ENCODE measurements at regions not wholly inside any gene's neighbourhood (a gene's known extent, or its start where the extent isn't known, plus 50 kb on each side); places are given as distances from the start of the nearest gene placed in this dataset.

GRCh38 chr2:173589604-173590275 lies 235.1 kb downstream of the CDCA7 start:
- intact Hi-C loops (cut with micrococcal nuclease; ENCODE audit: unreplicated experiment), result loop anchor here (5.0 kb wide), 1 partner anchor 68 kb away; no protein-coding TSS in a partner anchor
- peaks cover 40% of the 10 kb centered on the region for H3K4me1 Mint-ChIP-seq (ENCODE audit: low read depth, unreplicated experiment)
- H3K27ac Mint-ChIP-seq (ENCODE audit: unreplicated experiment), result peak overlapping the region; percentile 71
- peak; percentile 29 for DNase-seq
- no peaks in the 10 kb centered on the region for H3K27me3 Mint-ChIP-seq (ENCODE audit: unreplicated experiment)
- CTCF ChIA-PET, result interaction anchor here (1.1 to 1.6 kb wide), 4 partner anchors 22 to 160 kb away, joined by 3 to 4 read pairs (median 4); no protein-coding TSS in a partner anchor
- BruUV-seq (replicated peaks), result no TSS peak
- H3K4me3 Mint-ChIP-seq (ENCODE audit: low read depth, unreplicated experiment), result peak overlapping the region; percentile 33
- peaks cover 11% of the 10 kb centered on the region for H3K9me3 Mint-ChIP-seq (ENCODE audit: low read depth, unreplicated experiment)
- TF ChIP-seq, protein P1, sequence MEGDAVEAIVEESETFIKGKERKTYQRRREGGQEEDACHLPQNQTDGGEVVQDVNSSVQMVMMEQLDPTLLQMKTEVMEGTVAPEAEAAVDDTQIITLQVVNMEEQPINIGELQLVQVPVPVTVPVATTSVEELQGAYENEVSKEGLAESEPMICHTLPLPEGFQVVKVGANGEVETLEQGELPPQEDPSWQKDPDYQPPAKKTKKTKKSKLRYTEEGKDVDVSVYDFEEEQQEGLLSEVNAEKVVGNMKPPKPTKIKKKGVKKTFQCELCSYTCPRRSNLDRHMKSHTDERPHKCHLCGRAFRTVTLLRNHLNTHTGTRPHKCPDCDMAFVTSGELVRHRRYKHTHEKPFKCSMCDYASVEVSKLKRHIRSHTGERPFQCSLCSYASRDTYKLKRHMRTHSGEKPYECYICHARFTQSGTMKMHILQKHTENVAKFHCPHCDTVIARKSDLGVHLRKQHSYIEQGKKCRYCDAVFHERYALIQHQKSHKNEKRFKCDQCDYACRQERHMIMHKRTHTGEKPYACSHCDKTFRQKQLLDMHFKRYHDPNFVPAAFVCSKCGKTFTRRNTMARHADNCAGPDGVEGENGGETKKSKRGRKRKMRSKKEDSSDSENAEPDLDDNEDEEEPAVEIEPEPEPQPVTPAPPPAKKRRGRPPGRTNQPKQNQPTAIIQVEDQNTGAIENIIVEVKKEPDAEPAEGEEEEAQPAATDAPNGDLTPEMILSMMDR (IDR thresholded peaks at IDR 0.05; ENCODE audit: unreplicated experiment), result no peak
- H3K36me3 Mint-ChIP-seq (ENCODE audit: insufficient read depth, unreplicated experiment), result peaks cover 12% of the 10 kb centered on the region

DNA sequence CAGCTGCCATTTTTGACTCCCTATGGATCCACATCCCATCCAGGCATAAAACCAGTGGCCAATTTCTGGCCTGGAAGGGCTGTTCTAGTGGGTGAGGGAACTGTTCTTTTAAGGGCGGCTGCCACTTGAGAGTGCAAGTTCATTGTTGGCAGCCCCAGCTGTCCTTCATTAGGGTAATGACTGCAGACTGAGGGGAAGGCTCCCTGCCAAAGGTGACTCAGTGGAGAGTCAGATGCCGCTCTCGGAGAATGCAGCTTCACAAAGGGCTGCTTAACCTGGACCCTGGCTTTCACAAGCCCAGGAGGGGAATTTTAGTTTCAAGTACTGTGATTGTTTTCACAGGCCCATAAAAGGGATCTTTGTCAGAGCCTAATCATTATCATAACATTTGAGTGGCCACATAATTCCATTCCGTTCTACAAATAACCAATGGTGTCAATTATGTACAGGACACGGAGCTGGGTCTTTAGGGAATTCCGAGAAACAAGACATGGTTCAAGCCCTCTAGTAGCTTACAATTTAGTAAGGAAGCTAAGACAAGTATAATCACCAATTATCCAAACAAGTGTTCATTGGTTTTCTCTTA lies 235.7 kb downstream of the CDCA7 start:
- H3K9me3 Mint-ChIP-seq (ENCODE audit: low read depth, unreplicated experiment), result peaks cover 11% of the 10 kb centered on the region

DNA sequence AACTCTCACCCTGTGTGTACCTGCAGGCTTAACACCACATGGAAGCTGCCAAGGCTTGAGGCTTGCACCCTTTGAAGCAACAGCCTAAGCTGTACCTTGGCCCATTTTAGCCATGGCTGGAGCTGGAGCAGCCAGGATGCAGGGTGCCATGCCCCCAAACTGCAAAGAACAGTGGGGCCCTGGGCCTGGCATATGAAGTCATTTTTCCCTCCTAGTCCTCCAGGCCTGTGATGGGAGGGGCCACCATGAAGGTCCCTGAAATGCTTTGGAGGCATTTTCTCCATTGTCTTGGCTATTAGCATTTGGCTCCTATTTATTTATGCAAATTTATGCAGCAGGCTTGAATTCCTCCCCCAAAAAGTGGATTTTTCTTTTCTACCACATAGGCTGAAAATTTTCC lies 238.4 kb downstream of the CDCA7 start:
- intact Hi-C loops (cut with micrococcal nuclease; ENCODE audit: unreplicated experiment), result no loop called here
- BruUV-seq (replicated peaks), result no TSS peak
- H3K4me1 Mint-ChIP-seq (ENCODE audit: low read depth, unreplicated experiment), result peaks cover 25% of the 10 kb centered on the region
- DNase-seq, result no peak
- no peak overlapping the region for H3K27ac Mint-ChIP-seq (ENCODE audit: unreplicated experiment)
- TF ChIP-seq, protein P1 (IDR thresholded peaks at IDR 0.05; ENCODE audit: unreplicated experiment), result no peak
- H3K36me3 Mint-ChIP-seq (ENCODE audit: insufficient read depth, unreplicated experiment), result peaks cover 12% of the 10 kb centered on the region
- no peaks in the 10 kb centered on the region for H3K27me3 Mint-ChIP-seq (ENCODE audit: unreplicated experiment)
- CTCF ChIA-PET, result no interaction called here
- no peak overlapping the region for H3K4me3 Mint-ChIP-seq (ENCODE audit: low read depth, unreplicated experiment)
- H3K9me3 Mint-ChIP-seq (ENCODE audit: low read depth, unreplicated experiment), result peaks cover 11% of the 10 kb centered on the region

More for the DNA sequence above, 235.7 kb downstream of the CDCA7 start:
- TF ChIP-seq, protein P1 (IDR thresholded peaks at IDR 0.05; ENCODE audit: unreplicated experiment), result no peak
- intact Hi-C loops (cut with micrococcal nuclease; ENCODE audit: unreplicated experiment), result no loop called here
- CTCF ChIA-PET, result interaction anchor here (1.1 to 1.6 kb wide), 3 partner anchors 119 to 160 kb away, joined by 3 to 4 read pairs (median 4); no protein-coding TSS in a partner anchor
- H3K4me3 Mint-ChIP-seq (ENCODE audit: low read depth, unreplicated experiment), result peak overlapping the region; percentile 33
- H3K4me1 Mint-ChIP-seq (ENCODE audit: low read depth, unreplicated experiment), result peaks cover 34% of the 10 kb centered on the region
- no TSS peak for BruUV-seq (replicated peaks)
- H3K27me3 Mint-ChIP-seq (ENCODE audit: unreplicated experiment), result no peaks in the 10 kb centered on the region
- DNase-seq, result peak; percentile 81
- H3K36me3 Mint-ChIP-seq (ENCODE audit: insufficient read depth, unreplicated experiment), result peaks cover 12% of the 10 kb centered on the region
- H3K27ac Mint-ChIP-seq (ENCODE audit: unreplicated experiment), result peak overlapping the region; percentile 71

DNA sequence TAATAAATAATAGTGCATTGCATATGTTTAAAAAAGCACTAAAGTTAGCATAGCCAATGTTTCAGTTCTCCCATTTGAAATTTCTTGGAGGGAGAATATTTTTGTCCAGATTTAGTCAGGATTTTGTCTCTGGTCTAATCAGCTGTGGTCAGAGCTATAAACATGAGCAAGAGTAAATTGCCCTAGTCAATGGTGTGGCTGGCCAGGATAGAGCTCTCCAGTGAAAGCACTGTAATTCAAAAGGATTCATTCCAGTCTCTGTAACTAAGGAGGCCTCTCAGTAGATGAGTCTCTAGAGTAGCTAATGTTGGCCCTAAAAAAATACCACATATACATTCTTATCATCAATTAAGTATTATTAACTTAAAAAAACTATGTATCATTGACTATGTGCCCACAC lies 241.6 kb downstream of the CDCA7 start:
- Mint-ChIP-seq H3K9me3 (ENCODE audit: low read depth, unreplicated experiment) (peaks cover 18% of the 10 kb centered on the region), H3K4me1 (ENCODE audit: low read depth, unreplicated experiment) (no peaks in the 10 kb centered on the region), H3K4me3 (ENCODE audit: low read depth, unreplicated experiment) (no peak overlapping the region), H3K27ac (ENCODE audit: unreplicated experiment) (no peak overlapping the region), H3K36me3 (ENCODE audit: insufficient read depth, unreplicated experiment) (peaks cover 6% of the 10 kb centered on the region), H3K27me3 (ENCODE audit: unreplicated experiment) (no peaks in the 10 kb centered on the region)
- no TSS peak for BruUV-seq (replicated peaks)
- CTCF ChIA-PET, result no interaction called here
- DNase-seq, result no peak
- TF ChIP-seq, protein P1 (IDR thresholded peaks at IDR 0.05; ENCODE audit: unreplicated experiment), result no peak
- intact Hi-C loops (cut with micrococcal nuclease; ENCODE audit: unreplicated experiment), result no loop called here
